Endothelial cell of umbilical vein (primary cell): ENCODE measurements at regions not wholly inside any gene's neighbourhood (a gene's known extent, or its start where the extent isn't known, plus 50 kb on each side); places are given as distances from the start of the nearest gene placed in this dataset.

ENCODE experiments used
- BruUV-seq: library from RNA; stranded (reverse); fragments of 400-500 nt; replicated peaks from 2 replicates; lab custom pipeline; 2021; lab: Mats Ljungman, UMichigan
- CTCF ChIA-PET: fragments of 300-600, 350-600 bp; sonication (Branson Sonifier 250); formaldehyde crosslinking; loops from one replicate; lab custom pipeline; 2021; ENCODE audit warnings: antibody characterized with exemption, inconsistent platforms; lab: Charles Lee
- POLR2A ChIA-PET: fragments of 300-600, 350-600 bp; sonication (Branson Sonifier 250); formaldehyde crosslinking; loops from one replicate; lab custom pipeline; 2021; ENCODE audit warnings: antibody characterized with exemption, inconsistent platforms; lab: Charles Lee
- DNase-seq: peaks from one replicate; pipeline ENCODE4 v3.0.0-alpha.2; 2011; ENCODE audit warnings: low read depth, low spot score
- FAIRE-seq: peaks from 2 replicates; lab custom pipeline; 2011; peaks lifted over from hg19 to GRCh38; lab: Jason Lieb, UNC
- H2AFZ ChIP-seq: 2 replicates; pipeline ENCODE4 v1.6.0; 2012; ENCODE audit warnings: low read depth, low read length, control low read depth, inconsistent platforms
- H3K27ac ChIP-seq: 2 replicates; pipeline ENCODE4 v1.5.1; 2011; ENCODE audit warnings: low read depth, mild to moderate bottlenecking, control low read depth, low read length, moderate library complexity; ENCODE audit not compliant: insufficient read depth
- H3K27me3 ChIP-seq, 2 experiments: 2 replicates each; pipeline versions ENCODE4 v1.6.0 to v1.6.1; 2011; ENCODE audit warnings: low read length in 2 of 2, mixed read lengths in 1 of 2; ENCODE audit not compliant: control insufficient read depth in 2 of 2, insufficient read depth in 2 of 2
- H3K36me3 ChIP-seq, 2 experiments: 2 replicates in 1 of 2; 3 replicates in 1 of 2; pipeline ENCODE4 v1.5.1; 2011; ENCODE audit warnings: low read length in 2 of 2, mild to moderate bottlenecking in 1 of 2, moderate library complexity in 1 of 2; ENCODE audit not compliant: control insufficient read depth in 2 of 2, insufficient read depth in 2 of 2; ENCODE audit errors: extremely low read depth in 1 of 2
- H3K4me1 ChIP-seq: 3 replicates; pipeline ENCODE4 v1.5.1; 2011; ENCODE audit warnings: mild to moderate bottlenecking, low read length; ENCODE audit not compliant: control insufficient read depth, insufficient read depth; ENCODE audit errors: extremely low read depth
- H3K4me2 ChIP-seq: 2 replicates; pipeline ENCODE4 v1.6.1; 2011; ENCODE audit warnings: low read length, control low read depth, mixed read lengths; ENCODE audit not compliant: insufficient read depth
- H3K4me3 ChIP-seq, 3 experiments: fragments of 200-600 bp in 1 of 3; sonication (generic), shearing (Covaris generic) in 1 of 3; replicated peaks in 1 of 3; 2 replicates each; pipeline ENCODE4 v1.5.1; 2011 to 2016; ENCODE audit warnings: control low read depth in 3 of 3, low read length in 3 of 3, mild to moderate bottlenecking in 2 of 3, inconsistent platforms in 1 of 3, low read depth in 1 of 3, moderate library complexity in 1 of 3; ENCODE audit not compliant: insufficient read depth in 1 of 3
- H3K79me2 ChIP-seq: 2 replicates; pipeline ENCODE4 v1.6.0; 2012; ENCODE audit warnings: low read length, inconsistent platforms; ENCODE audit not compliant: control insufficient read depth, insufficient read depth
- H3K9ac ChIP-seq: replicated peaks from 2 replicates; pipeline ENCODE3; 2011; ENCODE audit warnings: low read length, control low read depth; ENCODE audit not compliant: insufficient read depth; ENCODE audit errors: extremely low read depth
- H3K9me1 ChIP-seq: replicated peaks from 3 replicates; pipeline ENCODE4 v1.6.0; 2011; ENCODE audit warnings: mild to moderate bottlenecking, low read length; ENCODE audit not compliant: control insufficient read depth, insufficient read depth; ENCODE audit errors: extremely low read depth
- H3K9me3 ChIP-seq: replicated peaks from 2 replicates; pipeline ENCODE4 v1.5.1; 2012; ENCODE audit warnings: low read length, inconsistent platforms; ENCODE audit not compliant: control insufficient read depth, insufficient read depth
- H4K20me1 ChIP-seq: replicated peaks from 2 replicates; pipeline ENCODE3; 2011; ENCODE audit warnings: mild to moderate bottlenecking, low read length; ENCODE audit not compliant: control insufficient read depth, insufficient read depth; ENCODE audit errors: extremely low read depth
- CTCF ChIP-seq, 2 donors: IDR thresholded peaks; 1 replicate in 1 of 2; 2 replicates in 1 of 2; pipeline ENCODE4 v1.5.1; 2011; ENCODE audit warnings: low read length in 2 of 2, mild to moderate bottlenecking in 2 of 2, moderate library complexity in 2 of 2, control low read depth in 1 of 2, inconsistent platforms in 1 of 2, low read depth in 1 of 2; ENCODE audit not compliant: insufficient read depth in 1 of 2; ENCODE audit errors: extremely low read depth in 1 of 2
- FOS ChIP-seq: IDR thresholded peaks from 2 replicates; pipeline ENCODE4 v1.6.1; 2011; ENCODE audit warnings: mild to moderate bottlenecking, low read length, moderate library complexity, borderline replicate concordance; ENCODE audit not compliant: insufficient read depth
- GATA2 ChIP-seq: IDR thresholded peaks from 2 replicates; pipeline ENCODE4 v1.7.0; 2011; ENCODE audit warnings: low read depth, mild to moderate bottlenecking, moderate library complexity, mixed read lengths, low read length; ENCODE audit not compliant: insufficient read length, insufficient read depth
- JUN ChIP-seq: IDR thresholded peaks from 2 replicates; pipeline ENCODE4 v1.6.1; 2011; ENCODE audit warnings: borderline replicate concordance, low read depth; ENCODE audit not compliant: insufficient read length, insufficient read depth
- MYC ChIP-seq: IDR thresholded peaks from one replicate; pipeline ENCODE4 v1.6.1; 2011; ENCODE audit warnings: mild to moderate bottlenecking, low read depth, low read length
- POLR2A ChIP-seq: IDR thresholded peaks from 2 replicates; pipeline ENCODE4 v1.6.1; 2012; ENCODE audit warnings: low read depth, mild to moderate bottlenecking, control low read depth, low read length
- POLR2AphosphoS5 ChIP-seq: IDR thresholded peaks from 2 replicates; pipeline ENCODE4 v1.6.1; 2012; ENCODE audit warnings: low read depth, mild to moderate bottlenecking, control low read depth, low read length, moderate library complexity; ENCODE audit not compliant: insufficient read depth
- dilution Hi-C: fragments of 300-500 bp; cut with MboI; formaldehyde crosslinking; loops from one replicate; pipeline ENCODE4 v1.15.0; 2019; ENCODE audit warnings: low sequenced_read_pairs; ENCODE audit not compliant: extremely low pct_ligation_motif_present
- intact Hi-C: fragments of 100-400 bp; cut with micrococcal nuclease; formaldehyde crosslinking; loops from one replicate; pipeline ENCODE4 v1.10.0; 2022

- H3K9ac ChIP-seq = no peak overlapping the region
- H3K4me2 ChIP-seq = no peak overlapping the region
- DNase-seq (peak; percentile 29), FAIRE-seq (no peak)
- TF ChIP-seq MYC = no peak
- TF ChIP-seq CTCF (IDR thresholded peaks at IDR 0.05; ENCODE audit: extremely low read depth in 1 of 2, insufficient read depth in 1 of 2, low read depth in 1 of 2, low read length in 2 of 2) = peak; percentile 20 to 27
- CTCF ChIA-PET = interaction anchor here (1.0 to 1.2 kb wide), 2 partner anchors 598 to 1255 kb away, joined by 5 to 6 read pairs; no protein-coding TSS in a partner anchor
- no peaks in the 10 kb centered on the region for H3K9me1 ChIP-seq
- dilution Hi-C loops = no loop called here
- H3K79me2 ChIP-seq = no peaks in the 10 kb centered on the region
- H2AFZ ChIP-seq = no peak overlapping the region
- H3K27me3 ChIP-seq = no peaks in the 10 kb centered on the region
- POLR2A ChIA-PET = no interaction called here
- no peaks in the 10 kb centered on the region for H3K9me3 ChIP-seq
- intact Hi-C loops = loop anchor here (1.0 to 10.0 kb wide), 4 partner anchors 598 to 1890 kb away; no protein-coding TSS in a partner anchor
- no peaks in the 10 kb centered on the region for H3K4me1 ChIP-seq
- H3K27ac ChIP-seq = no peak overlapping the region
- no peaks in the 10 kb centered on the region for H3K36me3 ChIP-seq
- no peak overlapping the region for H3K4me3 ChIP-seq
- BruUV-seq = no TSS peak
- H4K20me1 ChIP-seq = no peaks in the 10 kb centered on the region
Measured at GRCh38 chr7:109844362-109844761, 1246.6 kb upstream of the LRRN3 start.

- intact Hi-C loops (no loop called here), dilution Hi-C loops (no loop called here)
- no peaks in the 10 kb centered on the region for H3K27me3 ChIP-seq
- H3K27ac ChIP-seq = no peak overlapping the region
- H3K36me3 ChIP-seq = no peaks in the 10 kb centered on the region
- H2AFZ ChIP-seq = no peak overlapping the region
- H3K4me2 ChIP-seq = no peak overlapping the region
- POLR2A ChIA-PET = no interaction called here
- no peak overlapping the region for H3K9ac ChIP-seq
- TF ChIP-seq FOS (no peak), POLR2A (no peak), JUN (no peak), CTCF (IDR thresholded peaks at IDR 0.05; ENCODE audit: extremely low read depth in 1 of 2, insufficient read depth in 1 of 2, low read depth in 1 of 2, low read length in 2 of 2) (no peak), GATA2 (no peak), MYC (no peak), POLR2AphosphoS5 (no peak)
- no peaks in the 10 kb centered on the region for H3K4me1 ChIP-seq
- H3K9me1 ChIP-seq = no peaks in the 10 kb centered on the region
- no peak for FAIRE-seq
- CTCF ChIA-PET = no interaction called here
- BruUV-seq = no TSS peak
- no peaks in the 10 kb centered on the region for H3K9me3 ChIP-seq
- no peak for DNase-seq
- no peaks in the 10 kb centered on the region for H3K79me2 ChIP-seq
- no peaks in the 10 kb centered on the region for H4K20me1 ChIP-seq
- no peak overlapping the region for H3K4me3 ChIP-seq
Measured at GRCh38 chr7:109864230-109864629, 1226.7 kb upstream of the LRRN3 start.
